KMS-11 (cell line): ENCODE measurements at regions not wholly inside any gene's neighbourhood (a gene's known extent, or its start where the extent isn't known, plus 50 kb on each side); places are given as distances from the start of the nearest gene placed in this dataset.

Experiments used
- H2AFZ ChIP-seq: fragments of 200-600 bp; sonication (generic); 2 replicates; pipeline ENCODE4 v1.6.1; 2016; ENCODE audit warnings: antibody characterized with exemption, mixed run types, low read depth
- H3K27ac ChIP-seq: fragments of 200-600 bp; sonication (generic); 2 replicates; pipeline ENCODE4 v1.6.1; 2016; ENCODE audit warnings: mild to moderate bottlenecking, mixed run types
- H3K27me3 ChIP-seq: fragments of 200-600 bp; sonication (generic); 2 replicates; pipeline ENCODE4 v1.6.1; 2017; ENCODE audit warnings: mild to moderate bottlenecking, low read depth, mixed run types, moderate library complexity; ENCODE audit not compliant: insufficient read depth
- H3K36me3 ChIP-seq: fragments of 200-600 bp; sonication (generic); 2 replicates; pipeline ENCODE4 v1.6.1; 2017; ENCODE audit warnings: mild to moderate bottlenecking, mixed run types; ENCODE audit not compliant: insufficient read depth
- H3K4me1 ChIP-seq: fragments of 200-600 bp; sonication (generic); 2 replicates; pipeline ENCODE4 v1.6.1; 2016; ENCODE audit warnings: mild to moderate bottlenecking, low read depth, mixed run types; ENCODE audit not compliant: poor library complexity, severe bottlenecking
- H3K4me2 ChIP-seq: fragments of 200-600 bp; sonication (generic); 2 replicates; pipeline ENCODE4 v1.7.0; 2016; ENCODE audit warnings: mild to moderate bottlenecking, mixed run types
- H3K4me3 ChIP-seq: fragments of 200-600 bp; sonication (generic); IDR thresholded peaks from 2 replicates; pipeline ENCODE4 v1.6.1; 2017; ENCODE audit warnings: low read depth, low read length, mixed read lengths; ENCODE audit not compliant: insufficient read depth
- H3K79me2 ChIP-seq: fragments of 200-600 bp; sonication (generic); 2 replicates; pipeline ENCODE4 v1.6.1; 2016; ENCODE audit warnings: low read depth, mixed run types; ENCODE audit not compliant: insufficient read depth
- H3K9ac ChIP-seq: fragments of 200-600 bp; sonication (generic); 2 replicates; pipeline ENCODE4 v1.6.1; 2016; ENCODE audit warnings: mild to moderate bottlenecking, mixed run types
- H4K20me1 ChIP-seq: fragments of 200-600 bp; sonication (generic); 2 replicates; pipeline ENCODE4 v1.6.1; 2016; ENCODE audit warnings: mild to moderate bottlenecking, mixed run types; ENCODE audit not compliant: insufficient read depth
- TF ChIP-seq, protein P1 (sequence below): fragments of 200-600 bp; sonication (generic); conservative IDR thresholded peaks from 2 replicates; pipeline ENCODE4 v1.6.1; 2017; ENCODE audit warnings: low read depth, mild to moderate bottlenecking, antibody characterized with exemption, low read length, moderate library complexity, mixed read lengths

GRCh38 chr13:76522083-76522755, 364.0 kb downstream of the KCTD12 start:
- no peaks in the 10 kb centered on the region for H4K20me1 ChIP-seq
- H2AFZ ChIP-seq, result no peak overlapping the region
- TF ChIP-seq, protein P1, sequence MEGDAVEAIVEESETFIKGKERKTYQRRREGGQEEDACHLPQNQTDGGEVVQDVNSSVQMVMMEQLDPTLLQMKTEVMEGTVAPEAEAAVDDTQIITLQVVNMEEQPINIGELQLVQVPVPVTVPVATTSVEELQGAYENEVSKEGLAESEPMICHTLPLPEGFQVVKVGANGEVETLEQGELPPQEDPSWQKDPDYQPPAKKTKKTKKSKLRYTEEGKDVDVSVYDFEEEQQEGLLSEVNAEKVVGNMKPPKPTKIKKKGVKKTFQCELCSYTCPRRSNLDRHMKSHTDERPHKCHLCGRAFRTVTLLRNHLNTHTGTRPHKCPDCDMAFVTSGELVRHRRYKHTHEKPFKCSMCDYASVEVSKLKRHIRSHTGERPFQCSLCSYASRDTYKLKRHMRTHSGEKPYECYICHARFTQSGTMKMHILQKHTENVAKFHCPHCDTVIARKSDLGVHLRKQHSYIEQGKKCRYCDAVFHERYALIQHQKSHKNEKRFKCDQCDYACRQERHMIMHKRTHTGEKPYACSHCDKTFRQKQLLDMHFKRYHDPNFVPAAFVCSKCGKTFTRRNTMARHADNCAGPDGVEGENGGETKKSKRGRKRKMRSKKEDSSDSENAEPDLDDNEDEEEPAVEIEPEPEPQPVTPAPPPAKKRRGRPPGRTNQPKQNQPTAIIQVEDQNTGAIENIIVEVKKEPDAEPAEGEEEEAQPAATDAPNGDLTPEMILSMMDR, result no peak
- H3K4me2 ChIP-seq, result no peak overlapping the region
- H3K27me3 ChIP-seq, result no peaks in the 10 kb centered on the region
- no peaks in the 10 kb centered on the region for H3K79me2 ChIP-seq
- H3K27ac ChIP-seq, result no peak overlapping the region
- peaks cover 21% of the 10 kb centered on the region for H3K4me1 ChIP-seq
- no peaks in the 10 kb centered on the region for H3K36me3 ChIP-seq
- no peak overlapping the region for H3K4me3 ChIP-seq
- H3K9ac ChIP-seq, result no peak overlapping the region

- H3K27me3 ChIP-seq, result no peaks in the 10 kb centered on the region
- TF ChIP-seq, protein P1, result no peak
- H3K4me2 ChIP-seq, result no peak overlapping the region
- no peak overlapping the region for H3K4me3 ChIP-seq
- no peaks in the 10 kb centered on the region for H4K20me1 ChIP-seq
- H3K4me1 ChIP-seq, result peaks cover 18% of the 10 kb centered on the region
- H2AFZ ChIP-seq, result no peak overlapping the region
- H3K27ac ChIP-seq, result no peak overlapping the region
- no peaks in the 10 kb centered on the region for H3K36me3 ChIP-seq
- H3K9ac ChIP-seq, result no peak overlapping the region
- H3K79me2 ChIP-seq, result no peaks in the 10 kb centered on the region
Measured at GRCh38 chr13:76519685-76520084, 366.5 kb downstream of the KCTD12 start.

DNA sequence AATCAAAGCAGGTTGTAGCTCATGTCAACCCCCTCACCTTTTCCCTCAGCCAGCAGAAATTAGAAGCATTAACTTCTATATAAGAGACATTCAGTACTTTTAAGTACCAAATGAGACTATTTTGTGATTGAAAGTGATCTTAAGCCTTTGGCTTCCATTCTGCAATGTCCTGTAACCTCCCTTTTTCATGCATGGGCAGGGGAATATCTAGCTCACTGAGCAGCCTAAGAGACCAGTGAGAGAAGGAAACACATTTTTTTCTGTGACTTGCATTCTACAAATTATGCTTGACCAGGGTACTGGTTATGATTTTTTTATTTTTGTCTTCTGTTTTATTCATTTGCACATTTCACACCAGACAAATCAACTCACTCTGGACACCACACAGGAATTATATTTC, 369.6 kb downstream of the KCTD12 start:
- no peak overlapping the region for H3K4me2 ChIP-seq
- H3K36me3 ChIP-seq, result no peaks in the 10 kb centered on the region
- no peaks in the 10 kb centered on the region for H3K4me1 ChIP-seq
- no peak overlapping the region for H3K27ac ChIP-seq
- TF ChIP-seq, protein P1, result no peak
- H4K20me1 ChIP-seq, result no peaks in the 10 kb centered on the region
- no peak overlapping the region for H3K9ac ChIP-seq
- no peaks in the 10 kb centered on the region for H3K79me2 ChIP-seq
- no peak overlapping the region for H2AFZ ChIP-seq
- no peaks in the 10 kb centered on the region for H3K27me3 ChIP-seq
- H3K4me3 ChIP-seq, result no peak overlapping the region

- Histone ChIP-seq H2AFZ (no peak overlapping the region), H4K20me1 (no peaks in the 10 kb centered on the region)
- TF ChIP-seq, protein P1, result no peak
Measured at GRCh38 chr13:76516013-76516412, 370.2 kb downstream of the KCTD12 start.

More at GRCh38 chr13:76516013-76516412, 370.2 kb downstream of the KCTD12 start:
- Histone ChIP-seq H3K27me3 (no peaks in the 10 kb centered on the region), H3K4me1 (no peaks in the 10 kb centered on the region), H3K4me2 (no peak overlapping the region), H3K9ac (no peak overlapping the region), H3K36me3 (no peaks in the 10 kb centered on the region), H3K79me2 (no peaks in the 10 kb centered on the region), H3K27ac (no peak overlapping the region), H3K4me3 (no peak overlapping the region)
